ENCODE measurements at regions not wholly inside any gene's neighbourhood (a gene's known extent, or its start where the extent isn't known, plus 50 kb on each side); places are given as distances from the start of the nearest gene placed in this dataset.
A peak's percentile ranks its signal among the peaks of the same experiment; 100 is the strongest.

GRCh38 chr13:44140888-44141724, 232.5 kb upstream of the SERP2 start:
- peak in 1 of 2 donors; percentile 27 for DNase-seq (ENCODE audit: low read depth in 2 of 2)
- Histone ChIP-seq H3K79me2 (ENCODE audit: control insufficient read depth, insufficient read depth, low read length) (no peaks in the 10 kb centered on the region), H3K4me2 (ENCODE audit: extremely low read depth, insufficient read depth, low read length) (peak overlapping the region; percentile 84), H3K4me1 (ENCODE audit: control insufficient read depth, extremely low read depth, insufficient read depth, low read length) (peaks cover 8% of the 10 kb centered on the region), H3K4me3 (replicated peaks in 1 of 4; ENCODE audit: control extremely low read depth in 1 of 4, insufficient read depth in 1 of 4, low read depth in 3 of 4, low read length in 4 of 4) (peak overlapping the region; percentile 62 to 73 (median 66)), H2AFZ (ENCODE audit: low read length) (peak overlapping the region; percentile 94), H3K36me3 (ENCODE audit: control insufficient read depth, insufficient read depth, low read length) (no peaks in the 10 kb centered on the region), H4K20me1 (ENCODE audit: control insufficient read depth, extremely low read depth, insufficient read depth, low read length) (no peaks in the 10 kb centered on the region), H3K9ac (ENCODE audit: insufficient read depth, low read length) (peak overlapping the region; percentile 86), H3K27me3 (ENCODE audit: control insufficient read depth, insufficient read depth, low read length) (no peaks in the 10 kb centered on the region), H3K9me3 (ENCODE audit: control insufficient read depth, insufficient read depth, low read depth, low read length) (no peaks in the 10 kb centered on the region), H3K27ac (ENCODE audit: insufficient read depth, low read length) (peak overlapping the region; percentile 94)
- TF ChIP-seq EZH2 (IDR thresholded peaks at IDR 0.05; ENCODE audit: low read length, missing control alignments) (no peak), CTCF (conservative IDR thresholded peaks at IDR 0.05 in 1 of 2, IDR thresholded peaks at IDR 0.05 in 1 of 2; ENCODE audit: low read depth in 1 of 2, low read length in 2 of 2) (no peak)

- TF ChIP-seq CTCF (conservative IDR thresholded peaks at IDR 0.05 in 1 of 2, IDR thresholded peaks at IDR 0.05 in 1 of 2; ENCODE audit: low read depth in 1 of 2, low read length in 2 of 2) (no peak), EZH2 (IDR thresholded peaks at IDR 0.05; ENCODE audit: low read length, missing control alignments) (no peak)
- Histone ChIP-seq H3K4me1 (ENCODE audit: control insufficient read depth, extremely low read depth, insufficient read depth, low read length) (peaks cover 8% of the 10 kb centered on the region), H3K27ac (ENCODE audit: insufficient read depth, low read length) (peak overlapping the region; percentile 94), H3K9me3 (ENCODE audit: control insufficient read depth, insufficient read depth, low read depth, low read length) (no peaks in the 10 kb centered on the region), H2AFZ (ENCODE audit: low read length) (peak overlapping the region; percentile 94), H3K4me3 (replicated peaks in 1 of 4; ENCODE audit: control extremely low read depth in 1 of 4, insufficient read depth in 1 of 4, low read depth in 3 of 4, low read length in 4 of 4) (peak overlapping the region; percentile 62 to 87 (median 74)), H3K9ac (ENCODE audit: insufficient read depth, low read length) (peak overlapping the region; percentile 86), H3K27me3 (ENCODE audit: control insufficient read depth, insufficient read depth, low read length) (no peaks in the 10 kb centered on the region), H3K4me2 (ENCODE audit: extremely low read depth, insufficient read depth, low read length) (peak overlapping the region; percentile 95), H3K36me3 (ENCODE audit: control insufficient read depth, insufficient read depth, low read length) (no peaks in the 10 kb centered on the region), H3K79me2 (ENCODE audit: control insufficient read depth, insufficient read depth, low read length) (no peaks in the 10 kb centered on the region), H4K20me1 (ENCODE audit: control insufficient read depth, extremely low read depth, insufficient read depth, low read length) (no peaks in the 10 kb centered on the region)
- DNase-seq (ENCODE audit: low read depth in 2 of 2): peak; percentile 92 to 97
Measured at GRCh38 chr13:44141725-44142539, 231.7 kb upstream of the SERP2 start.

- H3K27ac ChIP-seq (ENCODE audit: insufficient read depth, low read length): peak overlapping the region; percentile 48
- no peak for TF ChIP-seq EZH2 (IDR thresholded peaks at IDR 0.05; ENCODE audit: low read length, missing control alignments)
- no peak for TF ChIP-seq CTCF (conservative IDR thresholded peaks at IDR 0.05 in 1 of 2, IDR thresholded peaks at IDR 0.05 in 1 of 2; ENCODE audit: low read depth in 1 of 2, low read length in 2 of 2)
Measured at GRCh38 chr13:44142540-44142867, 231.1 kb upstream of the SERP2 start.

More at GRCh38 chr13:44142540-44142867, 231.1 kb upstream of the SERP2 start:
- Histone ChIP-seq H3K4me1 (ENCODE audit: control insufficient read depth, extremely low read depth, insufficient read depth, low read length) (peaks cover 8% of the 10 kb centered on the region), H3K4me3 (replicated peaks in 1 of 4; ENCODE audit: control extremely low read depth in 1 of 4, insufficient read depth in 1 of 4, low read depth in 3 of 4, low read length in 4 of 4) (peak overlapping the region; percentile 48 to 87 (median 66)), H3K36me3 (ENCODE audit: control insufficient read depth, insufficient read depth, low read length) (no peaks in the 10 kb centered on the region), H3K79me2 (ENCODE audit: control insufficient read depth, insufficient read depth, low read length) (no peaks in the 10 kb centered on the region), H3K9me3 (ENCODE audit: control insufficient read depth, insufficient read depth, low read depth, low read length) (no peaks in the 10 kb centered on the region), H3K27me3 (ENCODE audit: control insufficient read depth, insufficient read depth, low read length) (no peaks in the 10 kb centered on the region), H2AFZ (ENCODE audit: low read length) (peak overlapping the region; percentile 91), H3K9ac (ENCODE audit: insufficient read depth, low read length) (peak overlapping the region; percentile 65), H3K4me2 (ENCODE audit: extremely low read depth, insufficient read depth, low read length) (peak overlapping the region; percentile 95), H4K20me1 (ENCODE audit: control insufficient read depth, extremely low read depth, insufficient read depth, low read length) (no peaks in the 10 kb centered on the region)
- DNase-seq (ENCODE audit: low read depth in 2 of 2): no peak

Measured in fibroblast of lung (primary cell).